Nucleus accumbens (tissue), 56 donors: ENCODE measurements at regions not wholly inside any gene's neighbourhood (a gene's known extent, or its start where the extent isn't known, plus 50 kb on each side); places are given as distances from the start of the nearest gene placed in this dataset.
"Not testable (repeated sequence)": the region's sequence is repeated elsewhere in the genome, so short reads cannot be mapped to it uniquely, and the experiment has no call there.

Experiments used
- DNase-seq, 56 donors: peaks; one replicate each; lab custom pipeline; 2025; lab: John Stamatoyannopoulos, UW

- DNase-seq: no peak
Measured at GRCh38 chr18:1774261-1774660, 797.0 kb downstream of the METTL4 start.

GRCh38 chr18:1777843-1778242, 793.5 kb downstream of the METTL4 start:
- DNase-seq: no peak

DNA sequence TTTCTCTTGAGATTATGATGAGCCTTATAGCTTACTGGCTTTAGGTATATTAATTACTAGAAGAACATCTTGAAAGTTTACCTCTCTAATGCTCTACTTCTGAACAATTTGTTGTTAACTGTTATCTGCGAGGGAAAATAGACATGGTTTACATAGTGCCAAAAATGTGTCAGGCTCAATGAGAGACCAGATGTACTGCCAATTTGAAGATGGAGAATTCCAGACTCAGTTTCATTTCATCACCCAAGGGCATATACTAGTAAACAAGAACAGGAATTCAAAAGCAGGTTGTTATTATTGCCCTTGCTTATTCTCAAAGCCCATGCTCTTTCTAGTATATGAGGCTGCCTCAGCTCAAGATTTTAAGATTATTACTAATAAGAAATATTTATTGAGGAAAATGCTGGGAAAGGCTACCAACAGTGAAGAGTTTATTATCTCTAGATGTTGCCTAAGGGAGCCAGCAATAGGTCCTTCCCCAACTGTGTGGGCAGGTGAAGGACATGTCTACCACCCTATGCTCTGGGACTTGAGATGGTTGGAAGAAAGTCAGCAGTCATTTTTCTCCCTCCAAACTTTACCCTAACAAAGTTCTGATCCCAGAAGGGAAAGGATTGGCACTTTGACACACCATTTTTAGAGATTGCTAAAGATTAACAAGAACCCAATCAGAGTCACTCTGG, 792.7 kb downstream of the METTL4 start:
- DNase-seq: no peak

DNA sequence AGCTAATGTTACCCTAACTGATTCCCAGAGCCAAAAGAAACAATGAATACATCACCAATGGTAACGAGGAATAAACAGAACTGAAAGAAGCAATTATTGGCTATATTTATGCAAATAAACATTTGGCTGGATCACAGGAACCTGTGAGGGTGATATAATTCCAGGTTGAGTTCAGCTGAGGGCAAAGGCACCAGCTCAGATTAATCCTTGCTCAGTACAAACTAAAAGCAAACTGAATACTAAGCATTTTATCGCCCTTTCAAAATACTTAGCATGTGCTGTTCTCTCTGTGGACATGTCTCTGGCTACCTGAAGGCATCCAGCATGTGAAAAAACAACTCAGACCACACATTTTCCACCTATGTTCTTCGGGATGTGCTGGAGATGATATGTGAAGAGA, 791.7 kb downstream of the METTL4 start:
- DNase-seq: no peak

- DNase-seq: no peak
Measured at GRCh38 chr18:1784113-1784512, 787.2 kb downstream of the METTL4 start.

DNA sequence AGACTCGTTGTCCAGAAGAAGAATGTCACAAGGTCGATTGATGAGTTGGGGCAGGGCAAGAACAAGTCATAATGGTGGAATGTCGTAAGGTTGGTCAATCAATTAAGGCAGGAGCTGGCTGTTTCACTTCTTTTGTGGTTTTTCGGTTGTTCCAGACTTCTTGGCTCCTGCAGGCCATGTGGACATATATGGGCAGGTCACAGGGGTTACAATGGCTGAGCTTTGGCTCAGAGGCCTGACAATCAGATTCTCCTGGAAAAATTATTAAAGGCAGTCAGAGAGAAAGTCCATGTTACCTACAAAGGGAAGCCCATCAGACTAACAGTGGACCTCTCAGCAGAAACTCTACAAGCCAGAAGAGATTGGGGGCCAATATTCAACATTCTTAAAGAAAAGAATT, 785.3 kb downstream of the METTL4 start:
- DNase-seq: not testable (repeated sequence)

DNA sequence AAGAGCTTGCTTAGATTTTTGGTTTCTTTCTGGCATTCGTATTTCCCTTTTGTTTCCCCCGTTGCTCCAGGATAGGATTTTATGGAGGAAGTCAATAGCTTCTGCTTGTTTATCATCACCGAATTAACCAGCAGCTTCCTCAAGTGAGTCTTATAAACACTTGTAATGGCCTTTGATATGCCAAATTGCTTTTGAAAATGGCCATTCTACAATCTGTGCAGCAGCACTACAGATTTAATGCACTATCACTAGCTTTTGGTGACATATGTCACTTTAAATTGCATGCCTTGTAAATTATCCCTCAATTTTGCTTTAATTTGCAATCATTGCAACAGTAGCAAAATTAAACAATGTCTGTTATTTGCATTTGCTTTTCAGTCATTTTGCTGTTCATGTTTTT, 774.7 kb downstream of the METTL4 start:
- DNase-seq: no peak

GRCh38 chr18:1797235-1797634, 774.1 kb downstream of the METTL4 start:
- no peak for DNase-seq

- no peak for DNase-seq
Measured at GRCh38 chr18:1805521-1805920, 765.8 kb downstream of the METTL4 start.

DNA sequence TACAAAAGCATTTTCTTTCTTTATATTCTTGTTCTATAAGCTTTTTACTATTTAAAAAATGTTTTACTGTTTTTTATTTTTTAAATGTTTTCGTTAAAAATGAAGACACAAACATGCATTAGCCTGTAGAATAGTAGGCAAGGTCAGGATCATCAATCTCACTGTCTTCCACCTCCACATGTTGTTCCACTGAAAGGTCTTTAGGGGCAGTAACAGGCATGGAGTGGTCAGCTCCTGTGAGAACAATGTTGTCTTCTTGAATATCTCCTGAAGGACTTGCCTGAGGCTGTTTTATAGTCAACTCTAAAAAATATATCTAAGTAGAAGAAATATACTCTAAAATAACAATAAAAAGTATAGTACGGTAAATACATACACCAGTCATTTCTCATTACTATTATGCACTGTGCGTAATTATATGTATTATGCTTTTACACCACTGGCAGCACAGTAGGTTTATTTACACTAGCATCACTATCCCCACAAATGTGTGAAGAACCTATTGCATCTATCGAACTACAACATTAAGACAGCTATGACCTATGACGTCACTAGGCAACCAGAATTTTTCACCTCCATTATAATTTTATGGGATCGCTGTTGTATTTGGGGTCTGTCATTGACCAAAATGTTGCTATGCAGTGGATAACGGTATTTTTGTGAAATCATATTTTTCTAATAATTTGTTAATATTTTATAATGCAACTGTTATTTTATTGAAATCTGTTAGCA, 764.3 kb downstream of the METTL4 start:
- DNase-seq: no peak

DNA sequence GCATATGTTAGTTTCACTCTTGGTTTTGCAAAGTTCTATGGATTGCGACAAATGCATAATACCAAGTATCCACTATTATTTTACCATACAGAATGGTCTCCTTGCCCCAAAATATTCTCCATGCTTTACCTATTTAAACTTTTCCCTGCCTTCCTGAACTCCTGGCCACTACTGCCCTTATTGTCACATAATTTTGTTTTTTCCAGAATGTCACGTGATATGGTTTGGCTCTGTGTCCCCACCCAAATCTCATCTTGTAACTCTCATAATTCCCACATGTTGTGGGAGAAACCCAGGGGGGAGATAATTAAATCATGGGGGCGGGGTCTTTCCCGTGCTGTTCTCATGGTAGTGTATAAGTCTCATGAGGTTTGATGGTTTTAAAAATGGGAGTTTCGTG, 760.0 kb downstream of the METTL4 start:
- DNase-seq: no peak

DNA sequence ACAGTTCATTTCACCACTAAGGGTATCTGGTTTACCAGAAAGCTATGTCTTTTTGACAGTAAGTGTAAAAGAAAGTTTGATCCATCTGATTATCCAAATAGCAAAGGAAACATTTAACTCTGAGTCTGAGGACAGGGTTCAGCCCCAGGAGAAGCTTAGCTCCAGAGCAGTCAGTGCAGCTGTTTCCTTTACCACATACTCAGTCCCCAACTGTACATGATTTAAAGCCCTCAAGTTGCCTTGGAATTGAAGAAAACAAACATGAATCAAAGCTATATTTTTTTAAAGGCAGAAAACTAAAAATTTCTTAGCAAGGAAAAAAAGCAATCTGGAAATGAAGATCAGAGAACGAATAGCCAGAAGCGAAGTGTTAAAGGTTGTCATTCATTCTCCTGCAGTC, 746.0 kb downstream of the METTL4 start:
- no peak for DNase-seq

GRCh38 chr18:1840878-1841277, 730.4 kb downstream of the METTL4 start:
- no peak for DNase-seq

- no peak for DNase-seq
Measured at GRCh38 chr18:1846640-1847039, 724.7 kb downstream of the METTL4 start.

DNA sequence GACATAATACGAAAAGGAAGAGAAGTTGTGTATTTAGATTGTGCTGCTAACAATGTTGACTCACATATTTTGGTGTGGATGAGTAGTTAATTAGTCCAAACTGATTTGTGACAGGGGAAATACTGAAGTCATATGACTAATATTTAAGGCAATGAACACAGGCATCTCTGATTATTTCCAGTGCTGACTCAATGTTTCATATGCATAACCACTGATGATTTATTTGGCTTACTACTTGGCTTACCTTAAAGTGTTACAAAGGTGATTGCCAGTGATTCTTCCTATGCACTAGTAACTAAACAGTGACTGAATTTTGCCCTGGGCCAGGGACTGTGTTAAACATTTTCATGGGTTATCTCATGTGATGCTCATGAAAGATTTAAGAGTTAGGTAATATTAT, 722.6 kb downstream of the METTL4 start:
- DNase-seq: no peak

- DNase-seq: no peak
Measured at GRCh38 chr18:1849386-1849785, 721.9 kb downstream of the METTL4 start.

- DNase-seq: not testable (repeated sequence)
Measured at GRCh38 chr18:1857281-1857680, 714.0 kb downstream of the METTL4 start.

GRCh38 chr18:1861473-1861872, 709.8 kb downstream of the METTL4 start:
- DNase-seq: no peak

DNA sequence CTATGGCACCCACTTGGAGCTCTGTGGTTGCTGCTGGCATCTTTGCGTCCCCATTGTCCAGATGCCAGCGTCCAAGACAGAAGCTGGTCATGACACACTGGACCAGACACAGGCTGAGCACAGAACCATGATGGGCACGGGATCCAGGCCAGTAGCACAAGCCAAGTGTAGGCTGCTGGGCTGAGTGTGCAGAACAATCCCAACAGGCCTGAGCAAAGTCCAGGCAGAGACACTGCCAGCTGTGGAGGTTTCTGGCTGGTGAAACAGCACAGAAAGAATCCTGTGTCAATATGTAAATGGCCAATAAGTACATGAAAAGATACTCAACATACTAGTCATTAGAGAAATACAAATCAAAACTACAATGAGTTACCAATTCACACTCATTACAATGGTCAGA, 705.4 kb downstream of the METTL4 start:
- no peak for DNase-seq

DNA sequence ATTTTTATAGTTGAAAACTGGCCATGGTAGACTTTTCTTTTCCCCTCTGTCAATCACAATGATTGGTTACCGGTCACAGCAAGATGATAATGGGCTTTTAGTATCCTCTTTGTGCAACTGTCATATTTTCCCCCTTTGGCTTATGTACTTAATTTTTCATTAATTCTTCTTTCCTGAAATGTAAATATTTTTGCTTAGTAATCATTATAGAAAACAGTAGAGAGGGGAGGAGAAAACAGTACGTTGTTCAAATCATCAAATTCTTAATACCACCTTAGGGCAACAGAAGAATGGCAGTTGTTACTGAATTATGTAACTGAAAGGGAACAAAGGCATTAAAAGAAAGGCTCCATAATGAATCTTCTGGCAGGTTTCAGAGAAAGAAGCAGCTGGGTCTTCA, 699.0 kb downstream of the METTL4 start:
- DNase-seq: no peak

GRCh38 chr18:1875219-1875618, 696.1 kb downstream of the METTL4 start:
- no peak for DNase-seq

- no peak for DNase-seq
Measured at GRCh38 chr18:1884623-1885022, 686.7 kb downstream of the METTL4 start.
